Central memory CD8-positive, alpha-beta T cell (primary cell): ENCODE measurements at regions not wholly inside any gene's neighbourhood (a gene's known extent, or its start where the extent isn't known, plus 50 kb on each side); places are given as distances from the start of the nearest gene placed in this dataset.

Experiments
- ATAC-seq: fragments of 150-1000 bp; cut with Tn5 transposase; replicated peaks from 2 replicates; pipeline ENCODE4 v1.10.0; 2022; ENCODE audit warnings: mild to moderate bottlenecking, moderate FRiP score, moderate number of reproducible peaks; ENCODE audit not compliant: poor library complexity, severe bottlenecking; ENCODE audit errors: extremely low read depth
- DNase-seq, 2 donors: peaks; one replicate each; pipeline ENCODE4 v3.0.0; 2021; ENCODE audit warnings: low spot score in 2 of 2
- H3K27ac Mint-ChIP-seq: one replicate; pipeline ENCODE4 v1.8.0; 2022; ENCODE audit warnings: low read depth, mild to moderate bottlenecking, moderate library complexity, mixed read lengths
- H3K27me3 Mint-ChIP-seq: one replicate; pipeline ENCODE4 v1.8.0; 2022; ENCODE audit warnings: mixed read lengths
- H3K36me3 Mint-ChIP-seq: one replicate; pipeline ENCODE4 v1.8.0; 2022; ENCODE audit warnings: mild to moderate bottlenecking, moderate library complexity, mixed read lengths; ENCODE audit not compliant: insufficient read depth
- H3K4me1 Mint-ChIP-seq: one replicate; pipeline ENCODE4 v1.8.0; 2022; ENCODE audit warnings: mixed read lengths
- H3K4me3 Mint-ChIP-seq: one replicate; pipeline ENCODE4 v1.8.0; 2022; ENCODE audit warnings: mild to moderate bottlenecking, moderate library complexity, mixed read lengths
- H3K9me3 Mint-ChIP-seq: one replicate; pipeline ENCODE4 v1.8.0; 2022; ENCODE audit warnings: mixed read lengths

GRCh38 chr10:4373098-4373497, 452.9 kb upstream of the AKR1E2 start:
- no peaks in the 10 kb centered on the region for H3K4me1 Mint-ChIP-seq
- no peak for DNase-seq
- H3K9me3 Mint-ChIP-seq: no peaks in the 10 kb centered on the region
- ATAC-seq: no peak
- no peak overlapping the region for H3K4me3 Mint-ChIP-seq
- H3K27ac Mint-ChIP-seq: no peak overlapping the region
- peaks cover 39% of the 10 kb centered on the region for H3K27me3 Mint-ChIP-seq
- H3K36me3 Mint-ChIP-seq: peaks cover 1% of the 10 kb centered on the region

GRCh38 chr10:4372601-4373000, 453.4 kb upstream of the AKR1E2 start:
- Mint-ChIP-seq H3K9me3 (no peaks in the 10 kb centered on the region), H3K4me3 (no peak overlapping the region), H3K27ac (no peak overlapping the region), H3K36me3 (peaks cover 1% of the 10 kb centered on the region), H3K4me1 (no peaks in the 10 kb centered on the region), H3K27me3 (peaks cover 36% of the 10 kb centered on the region)
- no peak for DNase-seq
- peak; percentile 54 for ATAC-seq

GRCh38 chr10:4371691-4372295, 454.2 kb upstream of the AKR1E2 start:
- H3K4me3 Mint-ChIP-seq: no peak overlapping the region
- H3K27ac Mint-ChIP-seq: no peak overlapping the region
- no peak for ATAC-seq

GRCh38 chr10:4370376-4370775, 455.6 kb upstream of the AKR1E2 start:
- Mint-ChIP-seq H3K9me3 (no peaks in the 10 kb centered on the region), H3K27ac (no peak overlapping the region), H3K36me3 (peaks cover 1% of the 10 kb centered on the region), H3K4me3 (no peak overlapping the region), H3K27me3 (peaks cover 21% of the 10 kb centered on the region), H3K4me1 (no peaks in the 10 kb centered on the region)
- no peak for DNase-seq
- ATAC-seq: no peak

More at GRCh38 chr10:4371691-4372295, 454.2 kb upstream of the AKR1E2 start:
- no peak for DNase-seq
- H3K27me3 Mint-ChIP-seq: peaks cover 31% of the 10 kb centered on the region
- H3K9me3 Mint-ChIP-seq: no peaks in the 10 kb centered on the region
- no peaks in the 10 kb centered on the region for H3K4me1 Mint-ChIP-seq
- peaks cover 1% of the 10 kb centered on the region for H3K36me3 Mint-ChIP-seq

- Mint-ChIP-seq H3K27me3 (peaks cover 34% of the 10 kb centered on the region), H3K4me1 (no peaks in the 10 kb centered on the region), H3K9me3 (peaks cover 3% of the 10 kb centered on the region), H3K36me3 (no peaks in the 10 kb centered on the region), H3K27ac (no peak overlapping the region), H3K4me3 (no peak overlapping the region)
- DNase-seq: no peak
- ATAC-seq: no peak
These were observed 464.4 kb upstream of the AKR1E2 start for GRCh38 chr10:4361581-4361980.

- H3K36me3 Mint-ChIP-seq: no peaks in the 10 kb centered on the region
These were observed 467.0 kb upstream of the AKR1E2 start for GRCh38 chr10:4359003-4359402.

GRCh38 chr10:4357911-4358310, 468.1 kb upstream of the AKR1E2 start:
- Mint-ChIP-seq H3K4me3 (no peak overlapping the region), H3K9me3 (peaks cover 7% of the 10 kb centered on the region), H3K36me3 (no peaks in the 10 kb centered on the region), H3K27me3 (peaks cover 55% of the 10 kb centered on the region), H3K4me1 (peaks cover 6% of the 10 kb centered on the region), H3K27ac (no peak overlapping the region)
- ATAC-seq (no peak), DNase-seq (no peak)

More at GRCh38 chr10:4359003-4359402, 467.0 kb upstream of the AKR1E2 start:
- Mint-ChIP-seq H3K27me3 (peaks cover 55% of the 10 kb centered on the region), H3K9me3 (peaks cover 7% of the 10 kb centered on the region), H3K4me3 (no peak overlapping the region), H3K27ac (no peak overlapping the region), H3K4me1 (peaks cover 1% of the 10 kb centered on the region)
- DNase-seq (no peak), ATAC-seq (no peak)

- no peak for DNase-seq
- peaks cover 7% of the 10 kb centered on the region for H3K9me3 Mint-ChIP-seq
- H3K27ac Mint-ChIP-seq: no peak overlapping the region
- H3K36me3 Mint-ChIP-seq: peaks cover 2% of the 10 kb centered on the region
- H3K4me1 Mint-ChIP-seq: peaks cover 6% of the 10 kb centered on the region
- H3K4me3 Mint-ChIP-seq: no peak overlapping the region
- ATAC-seq: no peak
- peaks cover 53% of the 10 kb centered on the region for H3K27me3 Mint-ChIP-seq
These were observed 470.7 kb upstream of the AKR1E2 start for GRCh38 chr10:4355350-4355749.

- ATAC-seq (no peak), DNase-seq (no peak)
- Mint-ChIP-seq H3K27ac (no peak overlapping the region), H3K4me3 (no peak overlapping the region), H3K9me3 (peaks cover 7% of the 10 kb centered on the region), H3K27me3 (peaks cover 49% of the 10 kb centered on the region), H3K4me1 (peaks cover 6% of the 10 kb centered on the region), H3K36me3 (peaks cover 2% of the 10 kb centered on the region)
These were observed 471.6 kb upstream of the AKR1E2 start for GRCh38 chr10:4354382-4354812.

GRCh38 chr10:4353964-4354363, 472.0 kb upstream of the AKR1E2 start:
- ATAC-seq (no peak), DNase-seq (no peak)
- Mint-ChIP-seq H3K9me3 (peaks cover 7% of the 10 kb centered on the region), H3K27me3 (peaks cover 49% of the 10 kb centered on the region), H3K36me3 (peaks cover 2% of the 10 kb centered on the region), H3K27ac (peak overlapping the region; percentile 19), H3K4me1 (peaks cover 6% of the 10 kb centered on the region), H3K4me3 (no peak overlapping the region)

GRCh38 chr10:4353059-4353655, 472.9 kb upstream of the AKR1E2 start:
- H3K27ac Mint-ChIP-seq: no peak overlapping the region
- H3K4me3 Mint-ChIP-seq: no peak overlapping the region
- ATAC-seq (no peak), DNase-seq (no peak)
- H3K36me3 Mint-ChIP-seq: peaks cover 2% of the 10 kb centered on the region
- H3K27me3 Mint-ChIP-seq: peaks cover 49% of the 10 kb centered on the region
- H3K9me3 Mint-ChIP-seq: peaks cover 7% of the 10 kb centered on the region
- H3K4me1 Mint-ChIP-seq: peaks cover 6% of the 10 kb centered on the region

GRCh38 chr10:4352414-4352961, 473.5 kb upstream of the AKR1E2 start:
- ATAC-seq: no peak
- H3K36me3 Mint-ChIP-seq: peaks cover 2% of the 10 kb centered on the region
- peaks cover 44% of the 10 kb centered on the region for H3K27me3 Mint-ChIP-seq
- H3K4me1 Mint-ChIP-seq: peaks cover 6% of the 10 kb centered on the region
- peaks cover 7% of the 10 kb centered on the region for H3K9me3 Mint-ChIP-seq
- no peak overlapping the region for H3K27ac Mint-ChIP-seq
- H3K4me3 Mint-ChIP-seq: no peak overlapping the region
- DNase-seq: no peak
